HepG2 (cell line): ENCODE measurements at regions not wholly inside any gene's neighbourhood (a gene's known extent, or its start where the extent isn't known, plus 50 kb on each side); places are given as distances from the start of the nearest gene placed in this dataset.
A peak's percentile ranks its signal among the peaks of the same experiment; 100 is the strongest.

Experiments used
- ATAC-seq: fragments of 200-7000 bp; cut with Tn5 transposase; 3 replicates; pipeline ENCODE4 v1.9.1; 2020; ENCODE audit warnings: mild to moderate bottlenecking, moderate library complexity
- BruUV-seq: library from RNA; stranded (reverse); fragments of 400-500 nt; replicated peaks from 2 replicates; lab custom pipeline; 2021; lab: Mats Ljungman, UMichigan
- CTCF ChIA-PET: fragments of 300-600 bp; formaldehyde crosslinking; extraction: SDS; loops from one replicate; lab custom pipeline; 2021; ENCODE audit warnings: low total read pairs, inconsistent platforms, low intra/inter-chr PET ratio; lab: Yijun Ruan, JAX
- POLR2A ChIA-PET: fragments of 350-600 bp; sonication (Branson Sonifier 250); formaldehyde crosslinking; loops from one replicate; lab custom pipeline; 2020; ENCODE audit warnings: antibody characterized with exemption, inconsistent platforms; lab: Yijun Ruan, JAX
- DNase-seq: peaks from one replicate; pipeline ENCODE4 v3.0.0-alpha.2; 2015; ENCODE audit warnings: low spot score
- FAIRE-seq: peaks from 3 replicates; lab custom pipeline; 2011; peaks lifted over from hg19 to GRCh38; lab: Jason Lieb, UNC
- H2AFZ ChIP-seq: one replicate; pipeline ENCODE4 v1.6.1; 2011; ENCODE audit warnings: low read length, inconsistent platforms
- H3K27ac ChIP-seq: fragments of 300-600 bp; 3 replicates; pipeline ENCODE4 v1.8.0; 2011; ENCODE audit warnings: mixed run types, mild to moderate bottlenecking, mixed read lengths, low read length, inconsistent platforms; ENCODE audit not compliant: insufficient read depth; ENCODE audit errors: extremely low read length
- H3K27me3 ChIP-seq, 2 experiments: fragments of 200-600 bp in 1 of 2; 2 replicates in 1 of 2; 3 replicates in 1 of 2; pipeline versions ENCODE4 v1.6.0 to v1.8.0; 2011; ENCODE audit warnings: low read length in 2 of 2, mild to moderate bottlenecking in 2 of 2, moderate library complexity in 2 of 2, inconsistent platforms in 1 of 2; ENCODE audit not compliant: insufficient read depth in 2 of 2, control insufficient read depth in 1 of 2
- H3K36me3 ChIP-seq, 2 experiments: fragments of 200-600 bp in 1 of 2; replicated peaks in 1 of 2; 2 replicates in 1 of 2; 3 replicates in 1 of 2; pipeline versions ENCODE4 v1.5.1 to v1.8.0; 2011; ENCODE audit warnings: low read length in 2 of 2, inconsistent platforms in 1 of 2; ENCODE audit not compliant: insufficient read depth in 2 of 2, control insufficient read depth in 1 of 2
- H3K4me1 ChIP-seq: 2 replicates; pipeline ENCODE4 v1.5.1; 2012; ENCODE audit warnings: low read length, inconsistent platforms; ENCODE audit not compliant: insufficient read depth
- H3K4me2 ChIP-seq: 2 replicates; pipeline ENCODE4 v1.6.0; 2011; ENCODE audit warnings: low read depth, low read length, inconsistent platforms
- H3K4me3 ChIP-seq, 3 experiments: fragments of 200-600 bp in 1 of 3; sonication (generic), shearing (Covaris generic) in 1 of 3; replicated peaks in 1 of 3; 2 replicates each; pipeline ENCODE4 v1.5.1; 2011 to 2016; ENCODE audit warnings: low read length in 3 of 3, inconsistent platforms in 2 of 3, low read depth in 2 of 3, mild to moderate bottlenecking in 2 of 3, control low read depth in 1 of 3, mixed read lengths in 1 of 3; ENCODE audit not compliant: insufficient read depth in 1 of 3
- H3K79me2 ChIP-seq: one replicate; pipeline ENCODE4 v1.6.1; 2011; ENCODE audit warnings: low read length, inconsistent platforms; ENCODE audit not compliant: insufficient read depth
- H3K9ac ChIP-seq: 2 replicates; pipeline ENCODE4 v1.6.0; 2011; ENCODE audit warnings: mild to moderate bottlenecking, low read depth, low read length, inconsistent platforms; ENCODE audit not compliant: insufficient read depth
- H3K9me3 ChIP-seq: 2 replicates; pipeline ENCODE4 v1.5.1; 2012; ENCODE audit warnings: mild to moderate bottlenecking, low read length
- H4K20me1 ChIP-seq: 2 replicates; pipeline ENCODE4 v1.6.0; 2011; ENCODE audit warnings: inconsistent platforms, mild to moderate bottlenecking, low read length, moderate library complexity; ENCODE audit not compliant: insufficient read depth
- CEBPB ChIP-seq: IDR thresholded peaks from 2 replicates; pipeline ENCODE4 v1.6.1; 2011; ENCODE audit warnings: low read depth, low read length, improper control_type of control experiment, borderline replicate concordance
- RARG ChIP-seq: sonication (generic); formaldehyde crosslinking; IDR thresholded peaks from 2 replicates; pipeline ENCODE4 v1.4.0; 2020; ENCODE audit warnings: low read depth, mild to moderate bottlenecking, missing genetic modification reagents
- SMARCC2 ChIP-seq: fragments of 450-650 bp; IDR thresholded peaks from 2 replicates; pipeline ENCODE4 v1.6.1; 2017; ENCODE audit warnings: antibody characterized with exemption, mild to moderate bottlenecking
- UBTF ChIP-seq: sonication (generic); formaldehyde crosslinking; IDR thresholded peaks from 2 replicates; pipeline ENCODE4 v1.4.0; 2020; ENCODE audit warnings: mild to moderate bottlenecking, missing genetic modification reagents
- ZNF652 ChIP-seq: IDR thresholded peaks from 2 replicates; pipeline ENCODE4 v1.6.1; 2016; ENCODE audit warnings: low read depth, borderline replicate concordance
- in situ Hi-C: cut with HindIII; loops from 2 replicates; pipeline ENCODE4 v1.10.0; 2017; ENCODE audit warnings: low pct_unique_long_range_greater_than_20kb; ENCODE audit not compliant: extremely low pct_ligation_motif_present
- intact Hi-C: fragments of 100-400 bp; cut with micrococcal nuclease; formaldehyde crosslinking; loops from one replicate; pipeline ENCODE4 v1.10.0; 2022; ENCODE audit not compliant: unreplicated experiment
- TF ChIP-seq, protein P1 (sequence below), 2 experiments: IDR thresholded peaks; 2 replicates each; pipeline ENCODE4 v1.6.1; 2011 to 2012; ENCODE audit warnings: low read length in 2 of 2, borderline replicate concordance in 1 of 2, low read depth in 1 of 2, mild to moderate bottlenecking in 1 of 2, moderate library complexity in 1 of 2

GRCh38 chr2:150212722-150213171 is 274.7 kb downstream of the RND3 start (continued):
- TF ChIP-seq, protein P1, sequence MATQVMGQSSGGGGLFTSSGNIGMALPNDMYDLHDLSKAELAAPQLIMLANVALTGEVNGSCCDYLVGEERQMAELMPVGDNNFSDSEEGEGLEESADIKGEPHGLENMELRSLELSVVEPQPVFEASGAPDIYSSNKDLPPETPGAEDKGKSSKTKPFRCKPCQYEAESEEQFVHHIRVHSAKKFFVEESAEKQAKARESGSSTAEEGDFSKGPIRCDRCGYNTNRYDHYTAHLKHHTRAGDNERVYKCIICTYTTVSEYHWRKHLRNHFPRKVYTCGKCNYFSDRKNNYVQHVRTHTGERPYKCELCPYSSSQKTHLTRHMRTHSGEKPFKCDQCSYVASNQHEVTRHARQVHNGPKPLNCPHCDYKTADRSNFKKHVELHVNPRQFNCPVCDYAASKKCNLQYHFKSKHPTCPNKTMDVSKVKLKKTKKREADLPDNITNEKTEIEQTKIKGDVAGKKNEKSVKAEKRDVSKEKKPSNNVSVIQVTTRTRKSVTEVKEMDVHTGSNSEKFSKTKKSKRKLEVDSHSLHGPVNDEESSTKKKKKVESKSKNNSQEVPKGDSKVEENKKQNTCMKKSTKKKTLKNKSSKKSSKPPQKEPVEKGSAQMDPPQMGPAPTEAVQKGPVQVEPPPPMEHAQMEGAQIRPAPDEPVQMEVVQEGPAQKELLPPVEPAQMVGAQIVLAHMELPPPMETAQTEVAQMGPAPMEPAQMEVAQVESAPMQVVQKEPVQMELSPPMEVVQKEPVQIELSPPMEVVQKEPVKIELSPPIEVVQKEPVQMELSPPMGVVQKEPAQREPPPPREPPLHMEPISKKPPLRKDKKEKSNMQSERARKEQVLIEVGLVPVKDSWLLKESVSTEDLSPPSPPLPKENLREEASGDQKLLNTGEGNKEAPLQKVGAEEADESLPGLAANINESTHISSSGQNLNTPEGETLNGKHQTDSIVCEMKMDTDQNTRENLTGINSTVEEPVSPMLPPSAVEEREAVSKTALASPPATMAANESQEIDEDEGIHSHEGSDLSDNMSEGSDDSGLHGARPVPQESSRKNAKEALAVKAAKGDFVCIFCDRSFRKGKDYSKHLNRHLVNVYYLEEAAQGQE (IDR thresholded peaks at IDR 0.05; ENCODE audit: borderline replicate concordance in 1 of 2, low read depth in 1 of 2, low read length in 2 of 2), result no peak
- TF ChIP-seq ZNF652 (CRISPR knock-in tag), result no peak
- no peak for TF ChIP-seq UBTF
- TF ChIP-seq RARG (CRISPR knock-in tag), result no peak

GRCh38 chr2:150211164-150211631 is 276.3 kb downstream of the RND3 start:
- CTCF ChIA-PET, result no interaction called here
- no peak for DNase-seq
- FAIRE-seq, result no peak
- Histone ChIP-seq H2AFZ (no peak overlapping the region), H4K20me1 (no peaks in the 10 kb centered on the region), H3K27me3 (no peaks in the 10 kb centered on the region), H3K36me3 (no peaks in the 10 kb centered on the region), H3K9me3 (peaks cover 6% of the 10 kb centered on the region; the same call in 1 of the 2 replicates), H3K4me3 (no peak overlapping the region), H3K79me2 (no peaks in the 10 kb centered on the region), H3K4me2 (no peak overlapping the region), H3K9ac (no peak overlapping the region), H3K27ac (no peak overlapping the region), H3K4me1 (peaks cover 11% of the 10 kb centered on the region)
- POLR2A ChIA-PET, result no interaction called here
- in situ Hi-C loops (no loop called here), intact Hi-C loops (no loop called here)
- TF ChIP-seq SMARCC2 (no peak), CEBPB (peak; percentile 35; the same call in 1 of the 2 replicates)
- BruUV-seq, result no TSS peak
- ATAC-seq, result no peak
